ENCODE measurements at regions not wholly inside any gene's neighbourhood (a gene's known extent, or its start where the extent isn't known, plus 50 kb on each side); places are given as distances from the start of the nearest gene placed in this dataset.

- TF ChIP-seq CTCF (IDR thresholded peaks at IDR 0.05; ENCODE audit: low read depth, low read length, poor library complexity, severe bottlenecking) (no peak), EZH2phosphoT487 (IDR thresholded peaks at IDR 0.05; ENCODE audit: borderline replicate concordance, low read length) (no peak)
These were observed 295.8 kb downstream of the MATN1 start for GRCh38 chr1:30427545-30427944.
